ENCODE measurements at regions not wholly inside any gene's neighbourhood (a gene's known extent, or its start where the extent isn't known, plus 50 kb on each side); places are given as distances from the start of the nearest gene placed in this dataset.
"Not testable (repeated sequence)": the region's sequence is repeated elsewhere in the genome, so short reads cannot be mapped to it uniquely, and the experiment has no call there.

- FAIRE-seq (no peak), DNase-seq (ENCODE audit: insufficient read length, low spot score) (no peak)
- TF ChIP-seq POLR2A (IDR thresholded peaks at IDR 0.05; ENCODE audit: low read depth, low read length), result no peak
These were observed 136.6 kb upstream of the SETMAR start for GRCh38 chr3:4166540-4166939.

GRCh38 chr3:4167230-4167629 lies 135.9 kb upstream of the SETMAR start:
- not testable (repeated sequence) for FAIRE-seq; DNase-seq (ENCODE audit: insufficient read length, low spot score)

- DNase-seq (ENCODE audit: insufficient read length, low spot score), result no peak
- FAIRE-seq, result no peak
- no peak for TF ChIP-seq POLR2A (IDR thresholded peaks at IDR 0.05; ENCODE audit: low read depth, low read length)
These were observed 128.4 kb upstream of the SETMAR start for GRCh38 chr3:4174791-4175190.

GRCh38 chr3:4191971-4192370 lies 111.2 kb upstream of the SETMAR start:
- TF ChIP-seq POLR2A (IDR thresholded peaks at IDR 0.05; ENCODE audit: low read depth, low read length), result no peak
- DNase-seq (ENCODE audit: insufficient read length, low spot score) (no peak), FAIRE-seq (no peak)

GRCh38 chr3:4195006-4195405 lies 108.2 kb upstream of the SETMAR start:
- FAIRE-seq (no peak), DNase-seq (ENCODE audit: insufficient read length, low spot score) (no peak)
- TF ChIP-seq POLR2A (IDR thresholded peaks at IDR 0.05; ENCODE audit: low read depth, low read length), result no peak

GRCh38 chr3:4196506-4197147 lies 106.5 kb upstream of the SETMAR start:
- FAIRE-seq (no peak), DNase-seq (ENCODE audit: insufficient read length, low spot score) (no peak)

GRCh38 chr3:4197670-4198069 lies 105.5 kb upstream of the SETMAR start:
- DNase-seq (ENCODE audit: insufficient read length, low spot score) (no peak), FAIRE-seq (no peak)
- TF ChIP-seq POLR2A (IDR thresholded peaks at IDR 0.05; ENCODE audit: low read depth, low read length), result no peak

More at GRCh38 chr3:4196506-4197147, 106.5 kb upstream of the SETMAR start:
- TF ChIP-seq POLR2A (IDR thresholded peaks at IDR 0.05; ENCODE audit: low read depth, low read length), result no peak

- DNase-seq (ENCODE audit: insufficient read length, low spot score) (no peak), FAIRE-seq (no peak)
- TF ChIP-seq POLR2A (IDR thresholded peaks at IDR 0.05; ENCODE audit: low read depth, low read length), result no peak
These were observed 104.7 kb upstream of the SETMAR start for GRCh38 chr3:4198491-4198890.

- FAIRE-seq; DNase-seq (ENCODE audit: insufficient read length, low spot score): not testable (repeated sequence)
These were observed 98.4 kb upstream of the SETMAR start for GRCh38 chr3:4204776-4205175.

GRCh38 chr3:4207672-4208071 lies 95.5 kb upstream of the SETMAR start:
- DNase-seq (ENCODE audit: insufficient read length, low spot score), result no peak
- no peak for FAIRE-seq
- no peak for TF ChIP-seq POLR2A (IDR thresholded peaks at IDR 0.05; ENCODE audit: low read depth, low read length)

GRCh38 chr3:4208556-4208955 lies 94.6 kb upstream of the SETMAR start:
- no peak for TF ChIP-seq POLR2A (IDR thresholded peaks at IDR 0.05; ENCODE audit: low read depth, low read length)
- DNase-seq (ENCODE audit: insufficient read length, low spot score) (no peak), FAIRE-seq (no peak)

GRCh38 chr3:4211610-4212009 lies 91.6 kb upstream of the SETMAR start:
- DNase-seq (ENCODE audit: insufficient read length, low spot score), result no peak
- no peak for FAIRE-seq
- no peak for TF ChIP-seq POLR2A (IDR thresholded peaks at IDR 0.05; ENCODE audit: low read depth, low read length)

- FAIRE-seq; DNase-seq (ENCODE audit: insufficient read length, low spot score): not testable (repeated sequence)
These were observed 89.7 kb upstream of the SETMAR start for GRCh38 chr3:4213420-4213819.

- DNase-seq (ENCODE audit: insufficient read length, low spot score), result not testable (repeated sequence)
These were observed 86.2 kb upstream of the SETMAR start for GRCh38 chr3:4216974-4217373.

GRCh38 chr3:4218456-4219226 lies 84.5 kb upstream of the SETMAR start:
- TF ChIP-seq POLR2A (IDR thresholded peaks at IDR 0.05; ENCODE audit: low read depth, low read length), result no peak
- FAIRE-seq (no peak), DNase-seq (ENCODE audit: insufficient read length, low spot score) (no peak)

More at GRCh38 chr3:4216974-4217373, 86.2 kb upstream of the SETMAR start:
- not testable (repeated sequence) for FAIRE-seq

Measured in H54 (cell line).